HEK293 (cell line): ENCODE measurements at regions not wholly inside any gene's neighbourhood (a gene's known extent, or its start where the extent isn't known, plus 50 kb on each side); places are given as distances from the start of the nearest gene placed in this dataset.

ENCODE experiments used
- CTCF ChIA-PET: fragments of 350-600 bp; formaldehyde crosslinking; extraction: SDS; loops from one replicate; lab custom pipeline; 2021; ENCODE audit warnings: antibody characterized with exemption; lab: Yijun Ruan, JAX
- POLR2A ChIA-PET: fragments of 300-600 bp; formaldehyde crosslinking; extraction: SDS; loops from one replicate; lab custom pipeline; 2020; ENCODE audit warnings: antibody characterized with exemption, inconsistent platforms; lab: Yijun Ruan, JAX
- H3K27ac ChIP-seq: fragments of 200-500 bp; sonication (Bioruptor generic); 2 replicates; pipeline ENCODE4 v1.5.1; 2014; ENCODE audit warnings: low read depth, low read length, control low read depth, inconsistent platforms; ENCODE audit errors: extremely low read depth
- H3K36me3 ChIP-seq, 2 experiments: fragments of 200-500 bp in 1 of 2; sonication (Bioruptor generic) in 1 of 2; 1 replicate in 1 of 2; 2 replicates in 1 of 2; pipeline ENCODE4 v1.5.1; 2014 to 2017; ENCODE audit warnings: inconsistent platforms in 2 of 2, low read length in 2 of 2; ENCODE audit not compliant: control insufficient read depth in 2 of 2, insufficient read depth in 1 of 2
- H3K4me1 ChIP-seq: fragments of 200-500 bp; sonication (Bioruptor generic); 2 replicates; pipeline ENCODE4 v1.5.1; 2014; ENCODE audit warnings: mild to moderate bottlenecking, low read length, inconsistent platforms; ENCODE audit not compliant: control insufficient read depth, insufficient read depth
- H3K4me3 ChIP-seq: 2 replicates; pipeline ENCODE4 v1.5.1; 2011; ENCODE audit warnings: low read depth, mild to moderate bottlenecking, control low read depth, low read length, moderate library complexity
- H3K9me3 ChIP-seq: fragments of 200-500 bp; sonication (Bioruptor generic); 2 replicates; pipeline ENCODE4 v1.5.1; 2014; ENCODE audit warnings: low read depth, low read length, inconsistent platforms; ENCODE audit not compliant: control insufficient read depth, insufficient read depth
- HIC1 ChIP-seq: fragments of 450-650 bp; formaldehyde crosslinking; IDR thresholded peaks from 2 replicates; pipeline ENCODE4 v1.5.1; 2016; ENCODE audit warnings: missing biosample characterization, missing genetic modification characterization
- HOXA7 ChIP-seq: sonication (generic); formaldehyde crosslinking; IDR thresholded peaks from 2 replicates; pipeline ENCODE4 v1.8.1; 2022; ENCODE audit warnings: missing genetic modification reagents, borderline replicate concordance
- KLF17 ChIP-seq: fragments of 450-650 bp; formaldehyde crosslinking; IDR thresholded peaks from 2 replicates; pipeline ENCODE4 v1.5.1; 2016; ENCODE audit warnings: missing biosample characterization, missing genetic modification characterization
- KLF9 ChIP-seq: fragments of 450-650 bp; formaldehyde crosslinking; IDR thresholded peaks from 2 replicates; pipeline ENCODE4 v1.5.1; 2016; ENCODE audit warnings: missing biosample characterization, missing genetic modification characterization, low read depth
- PRDM10 ChIP-seq: fragments of 450-650 bp; formaldehyde crosslinking; IDR thresholded peaks from 2 replicates; pipeline ENCODE4 v1.5.1; 2016; ENCODE audit warnings: missing biosample characterization, missing genetic modification characterization
- PRDM4 ChIP-seq: fragments of 450-650 bp; formaldehyde crosslinking; IDR thresholded peaks from 2 replicates; pipeline ENCODE4 v1.5.1; 2017; ENCODE audit warnings: missing biosample characterization, missing genetic modification characterization
- SP7 ChIP-seq: fragments of 450-650 bp; formaldehyde crosslinking; IDR thresholded peaks from 2 replicates; pipeline ENCODE4 v1.5.1; 2016; ENCODE audit warnings: missing biosample characterization, missing genetic modification characterization
- TSHZ1 ChIP-seq: fragments of 450-650 bp; formaldehyde crosslinking; IDR thresholded peaks from 2 replicates; pipeline ENCODE4 v1.5.1; 2016; ENCODE audit warnings: missing biosample characterization, missing genetic modification characterization, borderline replicate concordance
- ZNF16 ChIP-seq: fragments of 450-650 bp; formaldehyde crosslinking; IDR thresholded peaks from 2 replicates; pipeline ENCODE4 v1.5.1; 2016; ENCODE audit warnings: low read depth, missing biosample characterization, missing genetic modification characterization
- ZNF292 ChIP-seq: fragments of 450-650 bp; formaldehyde crosslinking; IDR thresholded peaks from 2 replicates; pipeline ENCODE4 v1.5.1; 2016; ENCODE audit warnings: low read depth, missing biosample characterization, missing genetic modification characterization, borderline replicate concordance
- ZNF585B ChIP-seq: fragments of 450-650 bp; formaldehyde crosslinking; IDR thresholded peaks from 2 replicates; pipeline ENCODE4 v1.5.1; 2016; ENCODE audit warnings: missing biosample characterization, missing genetic modification characterization
- ZNF621 ChIP-seq: fragments of 450-650 bp; formaldehyde crosslinking; IDR thresholded peaks from 2 replicates; pipeline ENCODE4 v1.5.1; 2017; ENCODE audit warnings: missing biosample characterization, missing genetic modification characterization
- ZNF664 ChIP-seq: fragments of 450-650 bp; formaldehyde crosslinking; IDR thresholded peaks from 2 replicates; pipeline ENCODE4 v1.5.1; 2016; ENCODE audit warnings: missing biosample characterization, missing genetic modification characterization
- ZNF677 ChIP-seq: fragments of 450-650 bp; IDR thresholded peaks from 2 replicates; pipeline ENCODE4 v1.5.0; 2018; ENCODE audit warnings: missing biosample characterization, mild to moderate bottlenecking, missing genetic modification characterization, moderate library complexity

- CTCF ChIA-PET: no interaction called here
Measured at GRCh38 chr6:140663094-140663493, 1288.6 kb upstream of the CITED2 start.

More at GRCh38 chr6:140663094-140663493, 1288.6 kb upstream of the CITED2 start:
- H3K4me1 ChIP-seq: no peaks in the 10 kb centered on the region
- POLR2A ChIA-PET: no interaction called here
- H3K4me3 ChIP-seq: no peak overlapping the region
- no peak overlapping the region for H3K27ac ChIP-seq
- TF ChIP-seq PRDM4 (tag by site-specific recombination) (no peak), SP7 (tag by site-specific recombination) (no peak), ZNF16 (tag by site-specific recombination) (no peak), TSHZ1 (no peak), ZNF677 (tag by site-specific recombination) (no peak), PRDM10 (no peak), HIC1 (no peak), ZNF621 (tag by site-specific recombination) (no peak), ZNF585B (tag by site-specific recombination) (no peak), HOXA7 (CRISPR knock-in tag) (no peak), ZNF292 (tag by site-specific recombination) (no peak), ZNF664 (no peak), KLF17 (no peak), KLF9 (tag by site-specific recombination) (no peak)
- no peaks in the 10 kb centered on the region for H3K36me3 ChIP-seq
- H3K9me3 ChIP-seq: no peaks in the 10 kb centered on the region
